ENCODE measurements at regions not wholly inside any gene's neighbourhood (a gene's known extent, or its start where the extent isn't known, plus 50 kb on each side); places are given as distances from the start of the nearest gene placed in this dataset.
"Not testable (repeated sequence)": the region's sequence is repeated elsewhere in the genome, so short reads cannot be mapped to it uniquely, and the experiment has no call there.

- Histone ChIP-seq H3K27ac (ENCODE audit: low read depth, low read length) (no peak overlapping the region), H3K4me1 (replicated peaks in 1 of 4; ENCODE audit: control insufficient read depth in 3 of 4, insufficient read depth in 4 of 4, low read length in 3 of 4) (no peaks in the 10 kb centered on the region), H3K4ac (replicated peaks; ENCODE audit: insufficient read length, low read depth, low read length) (no peak overlapping the region), H4K20me1 (replicated peaks in 1 of 2; ENCODE audit: control insufficient read depth in 1 of 2, insufficient read depth in 2 of 2, low read length in 2 of 2) (no peaks in the 10 kb centered on the region), H3K9ac (replicated peaks in 1 of 4; ENCODE audit: extremely low read depth in 1 of 4, low read depth in 3 of 4, low read length in 3 of 4) (no peak overlapping the region), H2AFZ (ENCODE audit: low read length) (no peak overlapping the region), H3K27me3 (replicated peaks in 1 of 4; ENCODE audit: control insufficient read depth in 3 of 4, extremely low read depth in 1 of 4, insufficient read depth in 3 of 4, low read length in 3 of 4) (no peaks in the 10 kb centered on the region), H3K4me2 (ENCODE audit: insufficient read depth in 1 of 2, low read depth in 2 of 2, low read length in 2 of 2) (no peak overlapping the region), H3K36me3 (ENCODE audit: control insufficient read depth in 2 of 4, insufficient read depth in 4 of 4, low read length in 3 of 4) (no peaks in the 10 kb centered on the region), H2BK20ac (ENCODE audit: low read length) (no peak overlapping the region), H2BK5ac (ENCODE audit: low read depth, low read length) (no peak overlapping the region), H3K9me3 (ENCODE audit: insufficient read depth in 2 of 2, low read depth in 1 of 2, low read length in 1 of 2) (no peaks in the 10 kb centered on the region), H3K23me2 (ENCODE audit: low read depth, low read length) (no peaks in the 10 kb centered on the region), H3K56ac (replicated peaks; ENCODE audit: insufficient read length, low read depth, low read length) (no peak overlapping the region), H3K18ac (ENCODE audit: extremely low read depth, low read length) (no peak overlapping the region), H4K8ac (ENCODE audit: extremely low read depth, insufficient read depth, low read length) (no peak overlapping the region), H2BK12ac (ENCODE audit: low read depth, low read length) (no peak overlapping the region), H4K5ac (ENCODE audit: insufficient read length, low read depth, low read length) (no peak overlapping the region), H3K79me1 (ENCODE audit: low read depth, low read length) (no peaks in the 10 kb centered on the region), H2BK15ac (ENCODE audit: low read length) (no peak overlapping the region), H4K91ac (replicated peaks; ENCODE audit: insufficient read length, low read length) (no peak overlapping the region), H3K79me2 (ENCODE audit: control insufficient read depth in 1 of 2, insufficient read depth in 2 of 2, low read length in 2 of 2) (no peaks in the 10 kb centered on the region), H2BK120ac (replicated peaks; ENCODE audit: low read depth, low read length) (no peak overlapping the region), H3K23ac (ENCODE audit: insufficient read length) (no peak overlapping the region), H2AK5ac (ENCODE audit: low read depth, low read length) (no peak overlapping the region), H3K14ac (ENCODE audit: insufficient read length) (no peak overlapping the region), H3K4me3 (ENCODE audit: extremely low read depth in 1 of 4, insufficient read depth in 2 of 4, low read depth in 3 of 4, low read length in 4 of 4) (no peak overlapping the region)
- TF ChIP-seq SP4 (IDR thresholded peaks at IDR 0.05; ENCODE audit: low read length) = no peak
- no peak for TF ChIP-seq JUN (IDR thresholded peaks at IDR 0.05; ENCODE audit: low read depth, low read length)
- TF ChIP-seq E2F6 (IDR thresholded peaks at IDR 0.05) = no peak
- CTCF ChIA-PET (ENCODE audit: partially characterized antibody) = no interaction called here
- DNase-seq (ENCODE audit: low read depth in 1 of 2, low spot score in 2 of 2) (no peak), FAIRE-seq (no peak)
- POLR2A ChIA-PET (ENCODE audit: partially characterized antibody) = no interaction called here
Observed at GRCh38 chr3:759106-759505, 333.7 kb upstream of the CNTN6 start.

- not testable (repeated sequence) for H3K9ac ChIP-seq (replicated peaks in 1 of 4; ENCODE audit: extremely low read depth in 1 of 4, low read depth in 3 of 4, low read length in 3 of 4)
Observed at GRCh38 chr3:773433-773832, 319.4 kb upstream of the CNTN6 start.

More at GRCh38 chr3:773433-773832, 319.4 kb upstream of the CNTN6 start:
- 91% methylated on average over 3 of the region's 3 CpGs; no CpG with 5 or more reads in 1 of the 2 experiments for WGBS, 2 experiments (ENCODE audit: extremely low coverage in 1 of 2, insufficient coverage in 1 of 2, insufficient read length in 1 of 2, insufficient replicate concordance in 2 of 2, low coverage in 1 of 2, low lambda C conversion rate in 2 of 2, missing lambda C conversion rate in 1 of 2)
- H2BK5ac ChIP-seq (ENCODE audit: low read depth, low read length); H3K23me2 ChIP-seq (ENCODE audit: low read depth, low read length); H2BK15ac ChIP-seq (ENCODE audit: low read length); H3K18ac ChIP-seq (ENCODE audit: extremely low read depth, low read length); POLR2A ChIA-PET (ENCODE audit: partially characterized antibody); H4K20me1 ChIP-seq (replicated peaks in 1 of 2; ENCODE audit: control insufficient read depth in 1 of 2, insufficient read depth in 2 of 2, low read length in 2 of 2); H3K27me3 ChIP-seq (replicated peaks in 1 of 4; ENCODE audit: control insufficient read depth in 3 of 4, extremely low read depth in 1 of 4, insufficient read depth in 3 of 4, low read length in 3 of 4); H3K4me1 ChIP-seq (replicated peaks in 1 of 4; ENCODE audit: control insufficient read depth in 3 of 4, insufficient read depth in 4 of 4, low read length in 3 of 4); DNase-seq (ENCODE audit: low read depth in 1 of 2, low spot score in 2 of 2); H3K27ac ChIP-seq (ENCODE audit: low read depth, low read length); H3K4me3 ChIP-seq (ENCODE audit: extremely low read depth in 1 of 4, insufficient read depth in 2 of 4, low read depth in 3 of 4, low read length in 4 of 4); H3K36me3 ChIP-seq (ENCODE audit: control insufficient read depth in 2 of 4, insufficient read depth in 4 of 4, low read length in 3 of 4); H3K4me2 ChIP-seq (ENCODE audit: insufficient read depth in 1 of 2, low read depth in 2 of 2, low read length in 2 of 2); H3K79me2 ChIP-seq (ENCODE audit: control insufficient read depth in 1 of 2, insufficient read depth in 2 of 2, low read length in 2 of 2); H3K23ac ChIP-seq (ENCODE audit: insufficient read length); H3K56ac ChIP-seq (replicated peaks; ENCODE audit: insufficient read length, low read depth, low read length); H2BK12ac ChIP-seq (ENCODE audit: low read depth, low read length); H3K9me3 ChIP-seq (ENCODE audit: insufficient read depth in 2 of 2, low read depth in 1 of 2, low read length in 1 of 2); H4K91ac ChIP-seq (replicated peaks; ENCODE audit: insufficient read length, low read length); H2AFZ ChIP-seq (ENCODE audit: low read length); H3K14ac ChIP-seq (ENCODE audit: insufficient read length); H4K5ac ChIP-seq (ENCODE audit: insufficient read length, low read depth, low read length); H4K8ac ChIP-seq (ENCODE audit: extremely low read depth, insufficient read depth, low read length); CTCF ChIA-PET (ENCODE audit: partially characterized antibody); H2BK20ac ChIP-seq (ENCODE audit: low read length); H2AK5ac ChIP-seq (ENCODE audit: low read depth, low read length); H2BK120ac ChIP-seq (replicated peaks; ENCODE audit: low read depth, low read length); FAIRE-seq; H3K4ac ChIP-seq (replicated peaks; ENCODE audit: insufficient read length, low read depth, low read length); H3K79me1 ChIP-seq (ENCODE audit: low read depth, low read length): not testable (repeated sequence)

All from H1 (cell line).